HCT116 (cell line): ENCODE measurements at regions not wholly inside any gene's neighbourhood (a gene's known extent, or its start where the extent isn't known, plus 50 kb on each side); places are given as distances from the start of the nearest gene placed in this dataset.

ENCODE experiments used
- ATAC-seq: fragments of 200-7000 bp; cut with Tn5 transposase; 2 replicates; pipeline ENCODE4 v1.9.1; 2020; ENCODE audit warnings: mild to moderate bottlenecking, moderate library complexity
- BruUV-seq: library from RNA; stranded (reverse); fragments of 400-500 nt; replicated peaks from 2 replicates; lab custom pipeline; 2021; lab: Mats Ljungman, UMichigan
- CTCF ChIA-PET: fragments of 300-600 bp; sonication (Branson Sonifier 250); formaldehyde crosslinking; loops from one replicate; lab custom pipeline; 2021; ENCODE audit warnings: antibody characterized with exemption; lab: Charles Lee
- POLR2A ChIA-PET: fragments of 300-600, 350-600 bp; sonication (Branson Sonifier 250); formaldehyde crosslinking; loops from one replicate; lab custom pipeline; 2021; ENCODE audit warnings: antibody characterized with exemption; lab: Charles Lee
- RAD21 ChIA-PET, 2 experiments: fragments of 300-600 bp; sonication (Branson Sonifier 250); formaldehyde crosslinking; loops; one replicate each; lab custom pipeline; 2023; ENCODE audit warnings: low total read pairs in 2 of 2; ENCODE audit not compliant: uncharacterized antibody in 2 of 2, unreplicated experiment in 2 of 2, low non-redundant PET in 1 of 2; lab: Charles Lee
- DNase-seq: peaks from one replicate; pipeline ENCODE4 v3.0.0-alpha.2; 2010; ENCODE audit warnings: low read depth, low spot score
- H2AFZ ChIP-seq: fragments of 200-600 bp; shearing (Covaris generic), sonication (generic); 2 replicates; pipeline ENCODE4 v1.6.1; 2017; ENCODE audit warnings: low read depth, mixed run types, mixed read lengths, antibody characterized with exemption, low read length; ENCODE audit not compliant: poor library complexity, severe bottlenecking
- H3K27ac ChIP-seq: 2 replicates; pipeline ENCODE4 v1.5.1; 2012; ENCODE audit warnings: low read depth, low read length
- H3K27me3 ChIP-seq: fragments of 200-600 bp; sonication (generic); 2 replicates; pipeline ENCODE4 v1.6.1; 2016; ENCODE audit warnings: mixed run types, low read length, mixed read lengths; ENCODE audit not compliant: insufficient read depth
- H3K36me3 ChIP-seq, 2 experiments: fragments of 200-500 bp in 1 of 2; fragments of 200-600 bp in 1 of 2; sonication (Bioruptor generic) in 1 of 2; sonication (generic) in 1 of 2; 2 replicates each; pipeline versions ENCODE4 v1.5.1 to v1.6.1; 2014 to 2016; ENCODE audit warnings: low read length in 2 of 2, inconsistent platforms in 1 of 2, mixed read lengths in 1 of 2, mixed run types in 1 of 2; ENCODE audit not compliant: insufficient read depth in 2 of 2, control insufficient read depth in 1 of 2
- H3K4me1 ChIP-seq, 2 experiments: fragments of 200-600 bp in 1 of 2; sonication (generic) in 1 of 2; 2 replicates each; pipeline versions ENCODE4 v1.5.1 to v1.6.1; 2012 to 2017; ENCODE audit warnings: low read length in 2 of 2, inconsistent platforms in 1 of 2, mild to moderate bottlenecking in 1 of 2, mixed read lengths in 1 of 2, mixed run types in 1 of 2, moderate library complexity in 1 of 2; ENCODE audit not compliant: insufficient read depth in 2 of 2, control insufficient read depth in 1 of 2
- H3K4me2 ChIP-seq: fragments of 200-600 bp; sonication (generic); 2 replicates; pipeline ENCODE4 v1.6.1; 2017; ENCODE audit warnings: mixed run types, low read length, mixed read lengths
- H3K4me3 ChIP-seq, 2 experiments: fragments of 200-600 bp in 1 of 2; sonication (generic) in 1 of 2; replicated peaks in 1 of 2; 2 replicates each; pipeline ENCODE4 v1.5.1; 2011 to 2016; ENCODE audit warnings: low read length in 2 of 2, control low read depth in 1 of 2, low read depth in 1 of 2, mild to moderate bottlenecking in 1 of 2, mixed read lengths in 1 of 2, mixed run types in 1 of 2
- H3K79me2 ChIP-seq: fragments of 200-600 bp; sonication (generic); 2 replicates; pipeline ENCODE4 v1.6.1; 2017; ENCODE audit warnings: mild to moderate bottlenecking, mixed run types, low read length, moderate library complexity, mixed read lengths; ENCODE audit not compliant: insufficient read depth
- H3K9ac ChIP-seq: fragments of 200-600 bp; sonication (generic); 2 replicates; pipeline ENCODE4 v1.6.1; 2016; ENCODE audit warnings: low read length, mixed read lengths
- H3K9me2 ChIP-seq: fragments of 200-600 bp; sonication (generic), shearing (Covaris generic); 2 replicates; pipeline ENCODE4 v1.6.1; 2017; ENCODE audit warnings: mixed run types, mild to moderate bottlenecking, moderate library complexity; ENCODE audit not compliant: insufficient read depth
- H3K9me3 ChIP-seq, 2 experiments: fragments of 200-500 bp in 1 of 2; fragments of 200-600 bp in 1 of 2; sonication (Bioruptor generic) in 1 of 2; sonication (generic) in 1 of 2; 2 replicates each; pipeline ENCODE4 v1.6.1; 2014 to 2017; ENCODE audit warnings: low read length in 2 of 2, mixed read lengths in 2 of 2, inconsistent platforms in 1 of 2, low read depth in 1 of 2, mild to moderate bottlenecking in 1 of 2, mixed run types in 1 of 2, moderate library complexity in 1 of 2; ENCODE audit not compliant: control insufficient read depth in 1 of 2, insufficient read depth in 1 of 2
- H4K20me1 ChIP-seq: fragments of 200-600 bp; sonication (generic), shearing (Covaris generic); 2 replicates; pipeline ENCODE4 v1.6.1; 2017; ENCODE audit warnings: mixed run types, mild to moderate bottlenecking, moderate library complexity; ENCODE audit not compliant: insufficient read depth
- CTCF ChIP-seq, 3 experiments: fragments of 200-600 bp in 1 of 3; sonication (generic) in 1 of 3; IDR thresholded peaks in 2 of 3; conservative IDR thresholded peaks in 1 of 3; 2 replicates each; pipeline ENCODE4 v1.5.1; 2012 to 2017; ENCODE audit warnings: low read depth in 2 of 3, low read length in 2 of 3, antibody characterized with exemption in 1 of 3, borderline replicate concordance in 1 of 3, control low read depth in 1 of 3, mild to moderate bottlenecking in 1 of 3, mixed read lengths in 1 of 3, mixed run types in 1 of 3, moderate library complexity in 1 of 3; ENCODE audit not compliant: insufficient read depth in 1 of 3
- JUND ChIP-seq: IDR thresholded peaks from 2 replicates; pipeline ENCODE4 v1.6.1; 2012
- POLR2AphosphoS5 ChIP-seq: IDR thresholded peaks from 2 replicates; pipeline ENCODE4 v1.6.1; 2011; ENCODE audit warnings: mild to moderate bottlenecking, low read depth, low read length, moderate library complexity
- RAD21 ChIP-seq: IDR thresholded peaks from 2 replicates; pipeline ENCODE4 v1.6.1; 2012; ENCODE audit warnings: low read depth, mild to moderate bottlenecking
- SIN3A ChIP-seq: IDR thresholded peaks from 2 replicates; pipeline ENCODE4 v1.6.1; 2012; ENCODE audit warnings: low read depth
- TCF7L2 ChIP-seq: IDR thresholded peaks from 2 replicates; pipeline ENCODE4 v1.7.0; 2011; ENCODE audit warnings: borderline replicate concordance, inconsistent platforms; ENCODE audit not compliant: insufficient read depth, insufficient read length; ENCODE audit errors: extremely low read depth
- ZBTB33 ChIP-seq: IDR thresholded peaks from 2 replicates; pipeline ENCODE4 v1.6.1; 2011; ENCODE audit warnings: mild to moderate bottlenecking, low read length, moderate library complexity; ENCODE audit not compliant: insufficient replicate concordance; ENCODE audit errors: extremely low read depth
- ZFX ChIP-seq: fragments of 450-650 bp; IDR thresholded peaks from 2 replicates; pipeline ENCODE4 v1.6.1; 2017
- intact Hi-C: fragments of 100-400 bp; cut with micrococcal nuclease; formaldehyde crosslinking; loops from 2 replicates; pipeline ENCODE4 v1.10.0; 2022

- Histone ChIP-seq H2AFZ (no peak overlapping the region), H3K27ac (no peak overlapping the region), H3K27me3 (peaks cover 63% of the 10 kb centered on the region), H3K36me3 (no peaks in the 10 kb centered on the region), H3K4me3 (no peak overlapping the region), H3K9me2 (no peaks in the 10 kb centered on the region), H3K9me3 (no peaks in the 10 kb centered on the region), H3K79me2 (no peaks in the 10 kb centered on the region), H4K20me1 (no peaks in the 10 kb centered on the region), H3K4me1 (no peaks in the 10 kb centered on the region), H3K9ac (no peak overlapping the region), H3K4me2 (no peak overlapping the region)
- RAD21 ChIA-PET: no interaction called here
- TF ChIP-seq CTCF (IDR thresholded peaks at IDR 0.05 in 2 of 3, conservative IDR thresholded peaks at IDR 0.05 in 1 of 3; ENCODE audit: borderline replicate concordance in 1 of 3, insufficient read depth in 1 of 3, low read depth in 2 of 3, low read length in 2 of 3): no peak
- no peak for TF ChIP-seq ZFX
- POLR2A ChIA-PET: no interaction called here
- BruUV-seq: no TSS peak
- no peak for ATAC-seq
- no peak for DNase-seq
- CTCF ChIA-PET: no interaction called here
- intact Hi-C loops: no loop called here
Observed at GRCh38 chr2:236654496-236654895, 84.9 kb downstream of the ACKR3 start.

- RAD21 ChIA-PET: no interaction called here
Observed at GRCh38 chr2:236656166-236656565, 86.5 kb downstream of the ACKR3 start.

More at GRCh38 chr2:236656166-236656565, 86.5 kb downstream of the ACKR3 start:
- POLR2A ChIA-PET: no interaction called here
- TF ChIP-seq POLR2AphosphoS5: no peak
- TF ChIP-seq JUND: no peak
- TF ChIP-seq SIN3A: no peak
- no peak for TF ChIP-seq ZBTB33
- TF ChIP-seq CTCF (IDR thresholded peaks at IDR 0.05 in 2 of 3, conservative IDR thresholded peaks at IDR 0.05 in 1 of 3; ENCODE audit: borderline replicate concordance in 1 of 3, insufficient read depth in 1 of 3, low read depth in 2 of 3, low read length in 2 of 3): no peak
- no peak for TF ChIP-seq TCF7L2
- TF ChIP-seq RAD21: no peak
- TF ChIP-seq, all 23 proteins: peak for 0
- H3K4me3 ChIP-seq: no peak overlapping the region
- no peaks in the 10 kb centered on the region for H3K4me1 ChIP-seq
- H3K4me2 ChIP-seq: no peak overlapping the region
- peaks cover 62% of the 10 kb centered on the region for H3K27me3 ChIP-seq
- no peak for ATAC-seq
- CTCF ChIA-PET: no interaction called here
- no peaks in the 10 kb centered on the region for H4K20me1 ChIP-seq
- no peak for DNase-seq
- H3K9ac ChIP-seq: no peak overlapping the region
- BruUV-seq: no TSS peak
- no peaks in the 10 kb centered on the region for H3K9me2 ChIP-seq
- H3K27ac ChIP-seq: no peak overlapping the region
- H2AFZ ChIP-seq: no peak overlapping the region
- no peaks in the 10 kb centered on the region for H3K79me2 ChIP-seq
- intact Hi-C loops: no loop called here
- H3K9me3 ChIP-seq: no peaks in the 10 kb centered on the region
- no peaks in the 10 kb centered on the region for H3K36me3 ChIP-seq
